B cell (primary cell): ENCODE measurements at regions not wholly inside any gene's neighbourhood (a gene's known extent, or its start where the extent isn't known, plus 50 kb on each side); places are given as distances from the start of the nearest gene placed in this dataset.

Experiments
- ATAC-seq: fragments of 200-7000 bp; cut with Tn5 transposase; one replicate; pipeline ENCODE4 v1.10.0; 2021; ENCODE audit warnings: low read depth, mild to moderate bottlenecking, moderate number of reproducible peaks, moderate library complexity
- CTCF ChIA-PET: fragments of 350-600 bp; sonication (Branson Sonifier 250); formaldehyde crosslinking; loops from one replicate; lab custom pipeline; 2021; ENCODE audit warnings: antibody characterized with exemption, inconsistent platforms; lab: Charles Lee
- POLR2A ChIA-PET: fragments of 350-600 bp; sonication (Branson Sonifier 250); formaldehyde crosslinking; loops from one replicate; lab custom pipeline; 2021; ENCODE audit warnings: antibody characterized with exemption; lab: Charles Lee
- DNase-seq: peaks from one replicate; pipeline ENCODE4 v3.0.0; 2013
- H2AFZ ChIP-seq: 2 replicates; pipeline ENCODE4 v1.6.1; 2012; ENCODE audit warnings: mild to moderate bottlenecking, low read depth, low read length; ENCODE audit not compliant: insufficient read depth, poor library complexity, severe bottlenecking
- H3K27ac ChIP-seq, 2 donors: 1 replicate in 1 of 2; 2 replicates in 1 of 2; pipeline ENCODE4 v1.5.1; 2012 to 2013; ENCODE audit warnings: low read length in 2 of 2, mild to moderate bottlenecking in 2 of 2, moderate library complexity in 1 of 2
- H3K27me3 ChIP-seq, 4 experiments: fragments of 200-600 bp in 1 of 4; sonication (generic) in 1 of 4; replicated peaks in 1 of 4; 1 replicate in 2 of 4; 2 replicates in 2 of 4; pipeline versions ENCODE4 v1.6.1 to v1.7.0; 2013 to 2016; ENCODE audit warnings: low read length in 3 of 4, mild to moderate bottlenecking in 2 of 4, mixed read lengths in 1 of 4, moderate library complexity in 1 of 4; ENCODE audit not compliant: insufficient read depth in 4 of 4, control insufficient read depth in 3 of 4; ENCODE audit errors: control extremely low read depth in 1 of 4
- H3K36me3 ChIP-seq, 2 experiments: replicated peaks in 1 of 2; 1 replicate in 1 of 2; 2 replicates in 1 of 2; pipeline versions ENCODE4 v1.6.1 to v1.7.1; 2013; ENCODE audit warnings: low read length in 1 of 2; ENCODE audit not compliant: insufficient read depth in 2 of 2, control insufficient read depth in 1 of 2; ENCODE audit errors: control extremely low read depth in 1 of 2, extremely low read depth in 1 of 2
- H3K4me1 ChIP-seq, 2 donors: fragments of 200-600 bp in 1 of 2; sonication (generic) in 1 of 2; 1 replicate in 1 of 2; 2 replicates in 1 of 2; pipeline versions ENCODE4 v1.5.1 to v1.6.1; 2013 to 2017; ENCODE audit warnings: low read length in 2 of 2; ENCODE audit not compliant: control insufficient read depth in 2 of 2, insufficient read depth in 2 of 2
- H3K4me2 ChIP-seq: replicated peaks from 2 replicates; pipeline ENCODE3; 2012; ENCODE audit warnings: mild to moderate bottlenecking, low read depth, low read length; ENCODE audit not compliant: poor library complexity, severe bottlenecking
- H3K4me3 ChIP-seq, 5 experiments: fragments of 200-600 bp in 1 of 5; sonication (generic) in 1 of 5; 1 replicate in 3 of 5; 2 replicates in 2 of 5; pipeline versions ENCODE4 v1.5.1 to v1.7.0; 2011 to 2016; ENCODE audit warnings: low read length in 4 of 5, mild to moderate bottlenecking in 4 of 5, low read depth in 2 of 5, control low read depth in 1 of 5, moderate library complexity in 1 of 5; ENCODE audit not compliant: insufficient read depth in 1 of 5; ENCODE audit errors: control extremely low read depth in 1 of 5, extremely low read depth in 1 of 5
- H3K79me2 ChIP-seq: fragments of 200-600 bp; sonication (generic); one replicate; pipeline ENCODE4 v1.6.0; 2016; ENCODE audit warnings: low read length; ENCODE audit not compliant: control insufficient read depth, insufficient read depth
- H3K9ac ChIP-seq: fragments of 200-600 bp; sonication (generic); 2 replicates; pipeline ENCODE4 v1.6.1; 2017; ENCODE audit warnings: mild to moderate bottlenecking, low read length, moderate library complexity
- H3K9me3 ChIP-seq, 3 donors: one replicate each; pipeline versions ENCODE4 v1.6.1 to v1.7.1; 2013; ENCODE audit warnings: low read length in 2 of 3; ENCODE audit not compliant: control insufficient read depth in 2 of 3, insufficient read depth in 1 of 3; ENCODE audit errors: control extremely low read depth in 1 of 3
- H4K20me1 ChIP-seq: 2 replicates; pipeline ENCODE4 v1.6.0; 2012; ENCODE audit warnings: mild to moderate bottlenecking, low read length; ENCODE audit not compliant: insufficient read depth, control insufficient read depth, poor library complexity, severe bottlenecking
- H3K27ac Mint-ChIP-seq: one replicate; pipeline ENCODE4 v1.8.0; 2021; ENCODE audit warnings: mixed read lengths
- H3K27me3 Mint-ChIP-seq: one replicate; pipeline ENCODE4 v1.8.0; 2021; ENCODE audit warnings: mixed read lengths
- H3K4me1 Mint-ChIP-seq: one replicate; pipeline ENCODE4 v1.8.0; 2021; ENCODE audit warnings: mixed read lengths
- H3K4me3 Mint-ChIP-seq: one replicate; pipeline ENCODE4 v1.8.0; 2021; ENCODE audit warnings: mixed read lengths
- H3K9me3 Mint-ChIP-seq: one replicate; pipeline ENCODE4 v1.8.0; 2022; ENCODE audit warnings: mixed read lengths; ENCODE audit not compliant: insufficient read depth
- CTCF ChIP-seq: fragments of 200-600 bp; IDR thresholded peaks from one replicate; pipeline ENCODE4 v1.8.0; 2022; ENCODE audit warnings: antibody characterized with exemption, mild to moderate bottlenecking
- EZH2 ChIP-seq: IDR thresholded peaks from 2 replicates; pipeline ENCODE4 v1.6.1; 2012; ENCODE audit warnings: borderline replicate concordance, low read depth, mild to moderate bottlenecking, moderate library complexity, low read length; ENCODE audit not compliant: insufficient read depth, poor library complexity, severe bottlenecking
- WGBS: methylation state at CpG from one replicate; pipeline ENCODE4 v1.1.5; 2013; ENCODE audit warnings: missing lambda C conversion rate; ENCODE audit not compliant: insufficient coverage; 5-methylcytosine and 5-hydroxymethylcytosine counted together
- intact Hi-C: fragments of 100-400 bp; cut with micrococcal nuclease; formaldehyde crosslinking; loops from one replicate; pipeline ENCODE4 v1.10.0; 2022

- H3K4me3 ChIP-seq = no peak overlapping the region
- Mint-ChIP-seq H3K27ac (no peak overlapping the region), H3K27me3 (no peaks in the 10 kb centered on the region), H3K9me3 (no peaks in the 10 kb centered on the region), H3K4me3 (no peak overlapping the region), H3K4me1 (no peaks in the 10 kb centered on the region)
- H2AFZ ChIP-seq = no peak overlapping the region
- POLR2A ChIA-PET = no interaction called here
- H3K9me3 ChIP-seq = no peaks in the 10 kb centered on the region
- no peaks in the 10 kb centered on the region for H4K20me1 ChIP-seq
- WGBS = no CpG with 5 or more reads among the region's 3 CpGs
- no peaks in the 10 kb centered on the region for H3K27me3 ChIP-seq
- CTCF ChIA-PET = no interaction called here
- H3K4me1 ChIP-seq = no peaks in the 10 kb centered on the region
- TF ChIP-seq CTCF = no peak
- no peak overlapping the region for H3K27ac ChIP-seq
- DNase-seq = no peak
- no peak overlapping the region for H3K9ac ChIP-seq
- H3K4me2 ChIP-seq = no peak overlapping the region
- no peak for ATAC-seq
- no peaks in the 10 kb centered on the region for H3K79me2 ChIP-seq
- intact Hi-C loops = no loop called here
- no peaks in the 10 kb centered on the region for H3K36me3 ChIP-seq
These were observed 82.1 kb downstream of the EFNB1 start for GRCh38 chrX:68910731-68911428.

DNA sequence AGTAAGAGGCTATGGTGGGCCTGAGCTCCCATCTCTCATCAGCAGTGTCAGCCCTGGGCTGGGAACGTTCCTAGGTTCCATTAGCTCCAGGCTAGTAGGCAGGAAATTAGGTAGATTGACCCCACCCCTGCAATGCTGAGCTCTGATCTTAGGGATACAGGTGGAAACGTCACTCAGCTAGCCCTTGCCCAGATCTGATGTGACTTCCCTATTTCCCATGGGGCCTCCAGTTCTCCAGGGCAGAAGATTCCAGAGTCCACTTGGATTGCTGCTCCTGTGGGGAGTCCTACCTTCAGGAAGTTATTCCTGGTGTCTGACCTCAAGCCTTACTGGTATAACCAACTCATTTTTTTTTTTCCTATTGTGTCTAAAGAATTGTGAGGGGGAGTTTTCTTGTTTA is 81.1 kb downstream of the EFNB1 start:
- Histone ChIP-seq H4K20me1 (no peaks in the 10 kb centered on the region), H3K4me1 (no peaks in the 10 kb centered on the region), H3K27me3 (no peaks in the 10 kb centered on the region), H3K9me3 (no peaks in the 10 kb centered on the region), H3K4me2 (no peak overlapping the region), H3K27ac (no peak overlapping the region), H2AFZ (no peak overlapping the region), H3K4me3 (no peak overlapping the region), H3K36me3 (no peaks in the 10 kb centered on the region), H3K79me2 (no peaks in the 10 kb centered on the region), H3K9ac (no peak overlapping the region)
- Mint-ChIP-seq H3K27ac (no peak overlapping the region), H3K4me1 (no peaks in the 10 kb centered on the region), H3K4me3 (no peak overlapping the region), H3K27me3 (no peaks in the 10 kb centered on the region), H3K9me3 (no peaks in the 10 kb centered on the region)
- DNase-seq (no peak), ATAC-seq (no peak)
- TF ChIP-seq EZH2 (no peak), CTCF (no peak)
- ChIA-PET POLR2A (no interaction called here), CTCF (no interaction called here)
- WGBS = 40% methylated on average over 1 of the region's 2 CpGs
- intact Hi-C loops = no loop called here
